ENCODE measurements at regions not wholly inside any gene's neighbourhood (a gene's known extent, or its start where the extent isn't known, plus 50 kb on each side); places are given as distances from the start of the nearest gene placed in this dataset.
"Not testable (repeated sequence)": the region's sequence is repeated elsewhere in the genome, so short reads cannot be mapped to it uniquely, and the experiment has no call there.

DNA sequence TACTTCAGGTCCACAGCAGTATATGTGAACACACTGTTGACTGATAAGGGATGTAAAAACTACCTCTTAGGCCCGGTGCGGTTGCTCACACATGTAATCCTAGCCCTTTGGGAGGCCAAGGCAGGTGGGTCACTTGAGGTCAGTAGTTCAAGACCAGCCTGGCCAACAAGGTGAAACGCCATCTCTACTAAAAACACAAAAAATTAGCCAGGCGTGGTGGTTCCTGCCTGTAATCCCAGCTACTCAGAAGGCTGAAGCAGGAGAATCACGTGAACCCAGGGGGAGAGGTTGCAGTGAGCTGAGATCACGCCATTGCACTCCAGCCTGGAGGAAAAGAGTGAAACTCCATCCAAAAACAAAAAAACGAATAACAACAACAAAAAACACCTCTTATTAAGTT, 194.6 kb upstream of the KCNMB2 start:
- no peak for DNase-seq

DNA sequence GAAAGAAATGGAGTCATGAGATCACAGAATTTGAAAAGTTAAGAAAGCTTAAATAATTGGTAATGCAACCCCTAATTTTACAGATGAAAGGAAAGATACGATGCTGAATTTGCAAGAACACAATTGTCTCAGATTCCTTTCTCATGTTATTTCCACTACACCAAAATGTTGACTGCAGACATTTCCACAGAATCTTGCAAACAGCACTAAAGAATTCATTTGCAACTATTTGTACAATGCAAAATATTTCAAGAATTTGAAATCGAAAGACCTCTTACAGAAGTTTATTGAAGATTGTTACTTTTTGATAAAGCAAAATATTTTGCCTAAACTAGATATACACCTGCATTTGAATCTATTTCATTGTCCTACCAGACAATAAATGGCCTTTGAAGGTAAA, 194.1 kb upstream of the KCNMB2 start:
- DNase-seq = peak; percentile 27

DNA sequence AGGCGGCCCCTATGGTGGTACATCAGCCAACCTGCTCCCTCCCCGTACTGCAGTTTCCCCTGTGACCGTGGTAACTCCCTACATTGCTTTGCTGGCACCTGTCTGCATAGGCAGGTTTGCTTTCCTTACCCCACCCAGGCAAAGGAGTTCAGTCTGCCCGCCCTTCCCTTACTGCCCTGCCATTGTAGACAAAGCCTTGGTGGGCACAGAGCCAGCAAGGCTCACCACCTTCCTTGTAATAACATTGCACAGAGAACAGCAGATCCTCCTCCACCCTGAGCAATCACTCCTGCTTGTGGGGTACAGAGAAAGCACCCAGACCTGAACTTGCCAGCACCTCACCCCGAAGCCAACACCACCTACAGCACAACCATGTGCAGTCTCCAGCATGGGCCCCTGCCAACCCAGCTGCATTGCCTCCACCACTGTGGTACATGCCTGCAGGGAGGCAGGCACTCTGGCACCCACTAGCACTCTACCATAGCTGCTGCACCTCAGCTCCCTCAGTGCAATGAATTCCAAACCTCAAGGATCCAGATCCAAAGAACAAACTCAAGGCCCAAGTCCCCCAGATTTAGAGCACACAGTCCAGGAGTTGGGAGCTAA, 192.7 kb upstream of the KCNMB2 start:
- DNase-seq = no peak

DNA sequence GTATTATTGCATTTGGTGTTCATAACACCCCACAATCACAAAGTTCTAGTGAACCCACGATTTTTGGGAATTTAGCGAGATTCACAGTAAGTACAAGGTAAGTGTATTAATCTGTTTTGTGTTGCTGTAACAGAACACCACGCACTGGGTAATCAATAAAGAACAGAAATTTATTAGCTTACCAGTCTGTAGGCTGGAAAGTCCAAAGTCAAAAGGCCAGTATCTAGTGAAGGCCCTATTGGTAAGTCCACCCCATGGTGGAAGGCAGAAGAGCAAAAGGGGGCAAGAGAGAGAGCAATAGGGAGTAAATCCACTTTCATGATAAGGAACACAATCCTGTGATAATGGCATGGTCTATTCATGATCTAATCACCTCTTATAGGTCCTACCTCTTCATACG, 190.3 kb upstream of the KCNMB2 start:
- no peak for DNase-seq

DNA sequence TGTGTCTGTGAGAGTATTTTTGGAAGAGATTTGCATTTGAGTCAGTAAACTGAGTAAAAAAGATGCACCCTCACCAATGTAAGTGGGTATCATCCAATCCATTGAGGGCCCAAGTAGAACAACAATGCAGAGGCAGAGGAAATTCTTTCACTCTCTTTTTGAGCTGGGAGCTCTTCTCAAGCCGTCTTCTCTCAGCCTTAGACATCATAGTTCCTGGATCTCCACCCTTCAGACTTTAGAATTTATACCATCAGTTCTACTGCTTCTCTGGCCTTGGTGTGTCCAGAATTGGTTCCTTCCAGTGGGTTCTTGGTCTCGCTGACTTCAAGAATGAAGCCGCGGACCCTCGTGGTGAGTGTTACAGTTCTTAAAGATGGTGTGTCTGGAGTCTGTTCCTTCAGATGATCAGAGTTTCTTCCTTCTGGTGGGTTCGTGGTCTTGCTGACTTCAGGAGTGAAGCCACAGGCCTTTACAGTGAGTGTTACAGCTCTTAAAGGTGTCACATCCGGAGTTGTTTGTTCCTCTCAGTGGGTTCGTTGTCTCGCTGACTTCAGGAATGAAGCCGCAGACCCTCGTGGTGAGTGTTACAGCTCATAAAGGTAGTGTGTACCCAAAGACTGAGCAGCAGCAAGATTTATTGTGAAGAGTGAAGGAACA, 187.5 kb upstream of the KCNMB2 start:
- not testable (repeated sequence) for DNase-seq

DNA sequence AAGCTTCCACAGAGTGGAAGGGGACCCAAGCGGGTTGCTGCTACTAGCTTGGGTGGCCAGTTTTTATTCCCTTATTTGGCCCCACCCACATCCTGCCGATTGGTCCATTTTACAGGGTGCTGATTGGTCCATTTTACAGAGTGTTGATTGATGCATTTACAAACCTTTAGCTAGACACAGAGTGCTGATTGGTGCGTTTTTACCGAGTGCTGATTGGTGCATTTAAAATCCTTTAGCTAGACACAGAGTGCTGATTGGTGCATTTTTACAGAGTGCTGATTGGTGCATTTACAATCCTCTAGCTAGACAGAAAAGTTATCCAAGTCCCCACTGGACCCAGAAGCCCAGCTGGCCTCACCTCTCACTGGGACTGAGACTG, 187.0 kb upstream of the KCNMB2 start:
- DNase-seq = not testable (repeated sequence)

DNA sequence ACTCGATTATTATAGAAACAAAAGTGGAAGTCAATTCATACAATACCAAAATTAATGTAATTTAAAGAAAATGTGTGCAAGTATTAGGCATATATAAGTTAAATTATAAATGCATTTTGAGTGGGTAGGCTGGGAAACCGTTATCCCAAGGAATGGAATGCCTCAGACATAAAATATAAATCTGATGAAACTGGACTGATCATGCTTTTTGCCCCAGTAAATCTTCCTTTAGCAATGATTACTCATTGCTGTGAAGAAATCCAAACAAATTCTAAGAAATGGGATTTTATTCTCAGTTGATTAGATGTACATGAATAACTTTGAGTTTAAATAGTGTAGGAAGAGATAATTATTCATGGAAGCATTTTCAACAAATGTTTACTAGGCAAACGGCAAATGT, 185.5 kb upstream of the KCNMB2 start:
- peak; percentile 56 for DNase-seq

DNA sequence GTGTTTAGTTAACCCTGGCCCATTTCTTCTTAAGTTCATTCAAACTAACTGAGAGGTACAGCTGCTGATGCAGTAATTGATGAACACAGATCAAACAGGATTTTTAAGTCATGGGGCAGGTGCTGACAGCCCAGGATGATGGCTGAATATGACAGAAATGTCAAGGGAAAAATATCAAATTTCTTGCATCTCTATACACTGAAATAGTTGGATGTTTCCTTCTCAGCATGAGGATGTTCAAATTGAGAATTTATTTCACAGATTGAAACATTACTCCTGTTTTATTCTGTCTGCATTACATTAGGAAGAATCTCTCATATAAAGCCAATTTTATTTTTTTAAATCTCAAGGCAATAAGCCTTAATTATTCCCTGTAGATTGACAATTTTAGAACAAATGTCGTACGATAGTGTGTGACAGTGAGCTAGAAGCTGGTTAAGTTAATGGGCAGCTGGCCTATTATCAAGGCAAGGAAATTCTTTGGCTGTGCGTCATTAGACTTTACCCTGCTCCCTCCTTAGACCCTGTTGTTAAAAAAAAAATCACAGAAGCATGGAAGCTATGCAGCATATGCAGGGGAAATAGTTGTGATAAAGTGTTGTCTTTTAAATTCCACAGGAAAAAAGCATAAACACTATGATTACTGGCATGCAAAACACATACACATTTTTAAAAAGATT, 183.8 kb upstream of the KCNMB2 start:
- DNase-seq = peak; percentile 94

DNA sequence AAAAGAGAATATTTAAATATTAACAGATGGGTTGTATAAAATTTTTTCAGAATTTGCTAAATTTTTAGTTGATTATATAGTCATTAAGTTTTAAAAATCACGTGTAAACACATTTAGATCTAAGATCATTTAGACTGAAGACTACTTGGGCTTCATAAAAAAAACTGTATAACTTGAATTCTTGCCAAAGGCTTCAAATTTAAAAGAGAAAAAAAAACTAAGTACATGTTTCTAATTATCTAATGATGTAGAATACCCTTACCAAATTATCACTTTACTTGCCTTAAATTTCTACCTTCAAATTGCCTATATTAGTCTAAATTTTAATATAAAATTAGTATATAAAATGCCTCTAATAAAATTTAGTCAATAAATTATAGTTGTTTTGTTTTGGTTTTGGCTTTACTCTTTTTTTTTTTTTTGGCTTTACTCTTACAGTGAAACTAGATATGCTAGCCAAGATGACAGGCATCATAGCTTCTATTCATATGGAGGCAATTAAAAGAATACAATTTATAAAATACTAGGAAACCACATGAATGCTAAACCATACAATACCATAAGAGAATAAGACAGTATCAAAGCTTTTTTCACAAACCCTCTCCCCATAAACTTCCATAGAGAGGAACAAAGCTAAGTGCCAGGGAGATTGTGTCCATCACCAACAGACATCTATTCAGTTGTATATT, 183.1 kb upstream of the KCNMB2 start:
- peak; percentile 73 for DNase-seq

DNA sequence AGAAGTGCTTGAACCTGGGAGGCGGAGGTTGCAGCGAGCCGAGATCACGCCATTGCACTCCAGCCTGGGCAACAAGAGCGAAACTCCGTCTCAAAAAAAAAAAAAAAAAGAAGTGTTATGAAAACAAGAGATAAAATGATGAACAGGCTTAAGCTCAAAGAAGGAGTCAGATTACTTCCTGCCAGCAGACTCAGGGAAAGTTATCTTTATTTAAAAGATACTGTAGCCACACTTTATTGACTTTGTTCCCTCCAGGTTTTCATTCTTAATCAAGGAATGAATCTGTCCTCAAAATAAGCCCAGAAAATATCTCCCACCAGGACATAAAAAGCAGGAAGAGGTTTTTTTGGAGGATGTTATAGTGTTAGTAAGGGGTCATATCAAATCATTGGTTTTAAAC, 176.5 kb upstream of the KCNMB2 start:
- DNase-seq = no peak

DNA sequence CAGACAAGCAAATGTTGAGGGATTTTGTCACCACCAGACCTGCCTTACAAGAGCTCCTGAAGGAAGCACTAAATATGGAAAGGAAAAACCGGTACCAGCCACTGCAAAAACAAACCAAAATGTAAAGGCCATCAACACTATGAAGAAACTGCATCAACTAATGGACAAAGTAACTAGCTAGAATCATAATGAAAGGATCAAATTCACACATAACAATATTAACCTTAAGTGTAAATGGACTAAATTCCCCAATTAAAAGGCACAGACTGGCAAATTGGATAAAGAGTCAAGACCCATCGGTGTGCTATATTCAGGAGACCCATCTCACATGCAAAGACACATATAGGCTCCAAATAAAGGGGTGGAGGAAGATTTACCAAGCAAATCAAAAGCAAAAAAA, 173.2 kb upstream of the KCNMB2 start:
- DNase-seq = not testable (repeated sequence)

DNA sequence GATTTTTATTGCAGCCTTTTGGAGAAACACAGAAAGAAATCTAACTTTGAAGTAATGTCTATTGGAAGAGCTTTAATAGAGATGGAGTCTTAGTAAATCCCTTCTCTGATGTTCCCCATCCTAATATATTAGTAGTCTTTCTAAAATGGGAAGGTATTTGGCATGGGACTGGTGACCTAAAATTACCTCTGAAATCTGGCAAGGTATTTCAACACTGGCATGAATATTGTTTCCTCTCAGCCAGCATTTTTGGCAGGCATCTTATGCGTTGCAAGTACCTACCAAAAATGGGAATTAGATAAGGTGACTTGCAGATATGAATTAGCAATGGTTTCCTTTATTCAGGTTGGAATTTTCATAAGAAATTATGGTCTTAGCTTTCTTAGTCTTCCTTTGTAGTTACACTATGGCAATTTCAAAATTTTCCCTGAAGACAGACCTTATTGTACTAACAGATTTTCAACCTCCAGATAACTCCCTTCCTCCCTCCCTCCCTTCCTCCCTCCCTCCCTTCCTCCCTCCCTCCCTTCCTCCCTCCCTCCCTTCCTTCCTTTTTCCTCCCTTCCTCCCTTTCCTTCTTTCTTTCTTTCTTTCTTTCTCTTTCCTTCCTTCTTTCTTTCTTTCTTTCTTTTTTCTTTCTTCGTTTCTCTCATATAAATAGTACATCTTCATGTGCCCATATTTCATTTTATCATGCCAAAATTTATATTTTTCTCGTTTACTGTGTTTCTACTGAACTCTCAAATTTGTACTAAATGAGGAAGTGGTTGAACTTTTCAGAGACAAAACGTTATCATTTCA, 168.2 kb upstream of the KCNMB2 start:
- DNase-seq = no peak

DNA sequence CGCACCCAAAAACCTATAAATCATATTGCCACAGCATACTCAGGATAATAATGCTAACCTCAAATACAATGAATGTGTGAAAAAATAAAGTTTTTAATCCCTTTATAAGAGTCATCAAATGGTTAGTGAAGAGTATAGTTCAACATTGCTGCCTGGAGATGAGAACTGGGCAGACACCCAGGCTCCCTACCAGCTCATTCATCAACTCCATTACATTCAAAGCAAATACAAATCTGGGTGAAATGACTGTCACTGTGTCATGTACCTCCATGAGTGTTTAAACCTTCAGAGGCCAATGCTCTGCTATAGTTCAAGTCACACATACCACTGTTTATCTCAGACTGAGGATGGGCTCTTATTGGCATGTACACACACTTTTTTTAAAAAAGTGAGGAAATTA, 167.2 kb upstream of the KCNMB2 start:
- no peak for DNase-seq

DNA sequence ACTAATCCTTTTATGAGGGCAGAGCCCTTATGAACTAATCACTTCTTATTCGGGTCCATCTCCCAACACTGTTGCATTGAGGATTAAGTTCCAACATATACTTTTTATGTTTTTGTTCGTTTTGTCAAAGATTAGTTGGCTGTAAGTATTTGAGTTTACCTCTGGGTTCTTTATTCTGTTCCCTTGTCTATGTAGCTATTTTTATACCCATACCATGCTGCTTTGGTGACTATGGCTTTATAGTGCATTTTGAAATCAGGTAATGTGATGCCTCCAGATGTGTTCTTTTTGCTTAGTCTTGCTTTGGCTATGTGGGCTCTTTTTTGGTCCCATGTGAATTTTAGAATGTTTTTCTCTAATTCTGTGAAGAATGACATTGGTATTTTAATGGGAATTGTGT, 166.4 kb upstream of the KCNMB2 start:
- no peak for DNase-seq

DNA sequence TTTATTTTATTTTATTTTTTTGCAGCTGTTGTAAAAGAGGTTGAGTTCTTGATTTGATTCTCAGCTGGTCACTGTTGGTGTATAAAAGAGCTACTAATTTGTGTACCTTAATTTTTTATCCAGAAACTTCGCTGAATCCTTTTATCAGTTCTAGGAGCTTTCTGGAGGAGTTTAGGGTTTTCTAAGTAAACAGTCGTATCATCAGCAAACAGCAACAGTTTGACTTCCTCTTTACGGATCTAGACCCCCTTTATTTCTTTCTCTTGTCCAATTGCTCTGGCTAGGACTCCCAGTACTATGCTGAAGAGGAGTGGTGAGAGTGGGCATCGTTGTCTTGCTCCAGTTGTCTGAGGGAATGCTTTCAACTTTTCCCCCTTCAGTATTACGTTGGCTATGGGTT, 165.8 kb upstream of the KCNMB2 start:
- no peak for DNase-seq

DNA sequence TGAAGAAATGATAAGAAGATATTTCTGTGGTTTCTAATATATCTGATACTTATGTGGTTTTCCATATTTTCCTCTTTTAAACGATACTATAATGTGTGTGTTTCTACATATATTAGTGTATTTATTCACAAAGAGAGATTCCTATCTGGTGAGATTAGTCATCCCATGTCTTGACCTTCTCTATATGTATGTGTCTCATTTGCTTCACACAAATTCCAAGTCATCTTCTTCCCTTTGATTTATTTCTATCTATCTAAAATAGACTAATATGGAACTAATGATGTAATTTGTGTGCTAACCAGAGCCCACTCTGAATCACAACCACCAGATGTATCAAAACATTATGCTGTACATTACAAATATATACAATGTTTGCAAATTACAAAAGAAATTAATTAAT, 154.7 kb upstream of the KCNMB2 start:
- peak; percentile 77 for DNase-seq

DNA sequence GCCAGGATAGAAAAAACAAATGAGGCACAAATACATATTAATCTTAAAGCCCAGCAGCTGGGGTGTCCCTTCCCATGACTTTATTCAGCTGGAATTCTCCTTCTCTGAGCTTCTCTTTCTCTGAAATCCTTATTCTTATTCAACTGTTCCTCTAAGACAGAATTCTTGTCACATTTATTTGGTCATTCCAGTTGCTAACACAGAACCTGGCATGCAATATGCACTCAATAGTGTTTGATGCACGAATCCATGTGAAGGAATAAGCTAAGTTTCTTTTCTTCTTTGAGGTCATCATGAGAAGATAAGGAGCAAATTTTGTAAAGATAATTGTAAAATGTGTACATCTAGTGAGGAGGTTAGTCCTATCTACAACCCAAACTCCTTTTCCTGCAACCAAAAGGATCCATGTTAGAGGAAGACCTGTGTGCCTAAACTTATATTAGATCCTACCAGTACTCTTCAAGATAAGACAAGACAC, 154.2 kb upstream of the KCNMB2 start:
- peak; percentile 52 for DNase-seq

DNA sequence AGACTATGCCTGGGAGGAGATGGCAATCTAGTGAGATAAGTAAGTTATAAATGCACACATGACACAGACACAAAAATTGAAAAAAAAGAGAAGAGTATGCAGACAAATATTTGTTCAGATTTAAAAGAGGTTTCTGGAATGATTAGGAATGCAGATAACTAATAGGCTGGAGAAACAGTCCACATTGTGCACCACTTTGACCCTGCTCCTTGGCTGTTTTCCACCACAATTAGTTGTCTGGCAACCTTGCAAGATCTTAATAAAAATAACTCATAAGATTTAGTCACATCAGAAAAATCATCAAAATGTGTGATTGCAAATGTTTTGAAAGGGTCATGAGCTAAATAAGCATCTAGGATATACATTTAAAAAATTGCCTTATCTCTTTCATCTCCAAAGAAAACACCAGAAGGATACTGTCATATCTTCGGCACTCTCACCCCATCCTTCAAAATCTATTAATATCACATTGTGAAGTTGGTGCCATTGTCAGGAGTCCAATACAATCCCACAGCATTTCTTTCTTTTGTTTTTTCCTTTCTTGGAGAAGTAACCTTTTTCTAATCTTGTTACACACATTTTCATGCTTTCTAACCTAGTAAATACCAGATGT, 153.7 kb upstream of the KCNMB2 start:
- peak; percentile 99 for DNase-seq

DNA sequence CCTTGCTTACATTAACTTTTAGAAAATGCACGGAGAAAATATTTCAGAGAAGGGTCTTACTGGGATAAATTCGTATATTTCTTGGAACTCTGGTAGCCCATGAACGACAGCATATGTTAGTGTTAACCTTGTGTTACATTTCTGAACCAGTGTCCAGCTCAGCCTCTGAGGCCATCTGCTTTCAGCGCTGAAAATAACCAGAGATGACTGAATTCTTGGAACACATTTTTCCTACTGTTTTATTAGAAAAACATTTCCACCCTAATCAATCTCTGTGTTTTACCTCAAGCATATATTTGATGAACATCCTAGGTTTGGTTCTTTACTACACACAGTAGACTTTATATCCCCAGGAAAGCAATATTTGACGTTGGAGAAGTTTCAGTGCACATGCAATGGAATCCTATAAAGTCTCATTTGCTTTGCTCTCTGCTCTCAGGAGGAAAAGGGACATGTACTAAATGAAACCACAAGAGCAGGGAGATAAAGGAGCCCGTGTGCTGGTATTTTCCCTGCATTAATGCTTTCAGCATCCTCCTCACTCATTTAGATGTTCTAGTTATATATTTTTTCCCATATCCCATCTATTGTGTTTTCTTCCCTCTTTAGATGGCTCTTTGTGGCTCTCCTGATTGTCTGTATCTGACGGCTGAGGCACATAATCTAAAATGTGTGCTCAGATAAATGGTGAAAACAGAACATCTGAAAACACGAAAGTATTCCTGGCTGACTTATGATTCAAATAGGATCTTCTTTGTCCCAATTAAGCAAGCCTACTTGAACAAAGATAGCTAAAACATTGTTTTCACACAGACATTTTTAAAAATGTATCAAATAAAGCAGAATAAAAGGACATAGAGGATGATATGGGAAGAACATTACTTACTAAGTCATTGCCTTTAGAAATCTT, 151.7 kb upstream of the KCNMB2 start:
- DNase-seq = no peak

DNA sequence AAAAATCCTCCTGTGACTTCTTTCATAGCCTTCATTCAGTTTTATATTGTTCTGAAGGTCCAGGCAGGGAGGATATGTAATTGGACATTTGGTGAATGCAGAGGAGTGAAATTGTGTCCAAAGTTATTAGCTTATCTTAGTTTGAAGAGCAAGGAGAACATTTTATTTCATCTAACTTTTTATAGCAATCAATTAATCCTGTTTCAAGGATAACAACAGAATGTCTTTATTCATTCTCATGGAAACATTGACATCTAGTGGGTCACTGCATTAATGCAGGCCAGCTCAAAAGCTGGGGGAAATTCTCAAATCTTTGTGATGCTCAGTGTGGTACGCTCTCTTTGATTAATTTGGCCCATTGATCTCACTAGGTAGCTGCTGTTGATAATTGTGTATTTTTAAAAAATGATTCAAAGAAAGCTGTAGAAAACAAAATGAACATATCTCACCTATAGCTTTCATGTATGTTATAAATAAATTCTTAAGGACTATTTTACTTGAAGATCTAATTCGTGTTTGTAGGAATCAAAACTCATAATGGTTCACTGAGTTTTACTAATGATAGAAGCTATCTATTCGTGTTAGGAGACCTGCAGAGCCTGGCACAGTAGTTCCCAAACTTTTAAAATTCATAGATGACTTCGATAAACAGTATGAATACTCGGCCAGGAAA, 150.8 kb upstream of the KCNMB2 start:
- DNase-seq = peak; percentile 61

All from fibroblast of skin of scalp (primary cell).